Activated CD4-positive, alpha-beta T cell treated with anti-CD3 and anti-CD28 coated beads, Interleukin-2, amount 50 U/mL, for 24 hours (primary cell): ENCODE measurements at regions not wholly inside any gene's neighbourhood (a gene's known extent, or its start where the extent isn't known, plus 50 kb on each side); places are given as distances from the start of the nearest gene placed in this dataset.
"Not testable (repeated sequence)": the region's sequence is repeated elsewhere in the genome, so short reads cannot be mapped to it uniquely, and the experiment has no call there.

Source experiments
- DNase-seq, 2 donors: peaks; one replicate each; pipeline ENCODE4 v3.0.0-alpha.2; 2020; ENCODE audit warnings: low read depth in 1 of 2, low spot score in 1 of 2

DNA sequence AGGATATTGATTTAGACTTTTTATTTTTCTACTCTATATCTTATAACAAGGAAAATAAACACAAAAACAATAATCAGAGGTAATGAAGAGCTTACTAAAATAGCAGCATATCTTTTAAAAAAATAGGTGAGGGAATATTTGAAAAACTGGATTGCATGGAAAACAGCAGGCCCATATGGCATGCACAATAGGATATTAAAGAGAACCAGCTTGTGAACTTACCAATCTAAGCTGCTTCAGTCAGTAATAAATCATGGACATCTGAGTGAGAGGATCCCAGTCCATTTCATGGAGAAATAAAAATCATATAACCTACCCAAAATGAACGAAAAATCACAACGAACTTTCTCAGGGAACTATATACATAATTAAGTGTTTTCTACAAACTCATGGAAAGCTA is 634.6 kb downstream of the ADCYAP1 start:
- no peak for DNase-seq

DNA sequence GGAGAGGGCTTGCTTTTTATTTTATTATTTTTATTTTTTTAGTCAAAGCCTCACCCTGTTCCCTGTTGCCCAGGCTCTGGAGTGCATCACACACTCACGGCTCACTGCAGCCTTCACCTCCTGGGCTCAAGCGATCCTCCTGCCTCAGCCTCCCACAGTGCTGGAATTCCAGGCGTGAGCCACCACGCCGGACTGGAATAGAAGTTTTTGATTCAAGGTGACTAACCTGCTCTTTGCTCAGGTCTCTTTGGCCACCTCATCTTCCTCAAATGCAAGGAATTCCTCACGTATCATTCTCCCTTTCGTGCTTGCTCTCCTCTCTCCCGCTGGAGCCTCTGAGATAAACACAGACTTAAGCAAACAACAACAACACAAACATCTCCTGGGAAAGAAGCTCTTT is 636.8 kb downstream of the ADCYAP1 start:
- DNase-seq = no peak

DNA sequence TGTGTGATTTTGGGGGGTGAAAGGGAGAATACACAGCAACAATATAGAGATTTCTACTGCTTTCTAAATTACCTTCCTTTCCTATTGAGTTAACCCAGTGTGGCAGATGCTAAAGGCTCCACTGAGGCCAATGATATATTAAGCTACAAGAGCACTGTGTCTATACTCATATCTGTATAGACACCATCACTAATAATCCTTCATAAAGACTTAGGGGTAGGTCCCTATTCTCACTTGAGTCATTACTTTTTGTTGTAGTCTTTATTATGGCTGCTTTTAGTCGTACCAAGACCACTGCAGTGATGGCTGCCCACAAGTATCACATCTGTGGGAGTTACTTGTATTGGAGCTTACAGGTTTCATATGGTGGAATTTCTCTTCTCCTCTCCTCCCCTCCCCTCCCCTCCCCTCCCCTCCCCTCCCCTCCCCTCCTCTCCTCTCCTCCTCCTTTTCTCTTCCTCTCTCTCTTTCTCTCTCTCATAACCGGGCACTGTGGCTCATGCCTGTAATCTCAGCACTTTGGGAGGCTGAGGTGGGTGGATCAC is 637.6 kb downstream of the ADCYAP1 start:
- no peak for DNase-seq

DNA sequence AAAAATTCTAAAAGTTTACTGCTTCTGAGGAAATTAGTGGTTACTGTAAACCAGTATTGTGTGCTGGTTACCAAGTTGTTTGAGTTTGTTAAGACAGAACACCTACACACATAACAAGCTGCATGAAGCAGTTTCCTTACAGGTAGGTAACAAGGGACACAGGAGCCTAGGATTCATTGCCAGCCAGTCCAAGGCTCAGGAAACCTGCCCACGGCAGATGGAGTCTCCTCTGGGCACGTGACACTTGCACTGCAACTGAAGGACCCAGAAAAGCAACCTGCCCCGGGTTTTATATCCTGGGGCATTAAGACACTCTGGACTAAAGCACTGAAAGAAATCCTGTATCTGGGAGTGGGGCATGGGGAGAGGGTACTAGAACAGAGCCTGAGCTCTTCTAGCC is 639.3 kb downstream of the ADCYAP1 start:
- DNase-seq = no peak

DNA sequence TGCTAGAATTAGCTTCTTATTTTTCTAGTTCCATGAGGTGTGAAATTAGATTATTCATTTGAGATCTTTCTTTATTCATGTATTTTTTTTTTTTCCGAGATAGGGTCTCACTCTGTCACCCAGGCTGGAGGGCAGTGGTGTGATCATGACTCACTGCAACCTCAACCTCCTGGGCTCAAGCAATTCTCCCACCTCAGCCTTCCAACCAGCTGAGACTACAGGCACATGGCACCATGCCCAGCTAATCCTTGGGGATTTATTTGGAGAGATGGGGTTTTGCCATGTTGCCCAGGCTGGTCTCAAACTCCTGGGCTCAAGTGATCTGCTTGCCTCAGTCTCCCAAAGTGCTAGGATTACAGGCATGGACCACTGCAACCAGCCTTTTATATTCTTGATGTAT is 653.0 kb downstream of the ADCYAP1 start:
- DNase-seq = not testable (repeated sequence)

DNA sequence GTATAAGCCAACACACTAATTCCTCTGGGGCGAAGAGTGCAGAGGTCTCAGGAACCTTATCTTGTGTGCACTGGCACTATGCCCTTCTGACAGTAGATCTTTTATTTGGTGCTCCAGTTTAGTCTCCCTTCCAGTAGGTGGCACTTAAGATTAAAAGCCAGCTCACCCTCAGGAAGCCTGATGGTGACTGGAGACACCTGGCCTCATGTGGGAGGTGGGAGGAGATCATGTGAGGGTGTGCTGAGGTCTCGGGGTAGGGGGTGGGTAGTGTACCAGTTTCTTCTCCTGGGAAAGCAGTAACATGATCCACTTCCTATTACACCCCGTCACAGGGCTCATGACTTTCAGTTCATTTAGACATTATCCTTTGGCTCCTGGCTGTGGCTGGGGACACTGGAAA is 654.9 kb downstream of the ADCYAP1 start:
- no peak for DNase-seq

DNA sequence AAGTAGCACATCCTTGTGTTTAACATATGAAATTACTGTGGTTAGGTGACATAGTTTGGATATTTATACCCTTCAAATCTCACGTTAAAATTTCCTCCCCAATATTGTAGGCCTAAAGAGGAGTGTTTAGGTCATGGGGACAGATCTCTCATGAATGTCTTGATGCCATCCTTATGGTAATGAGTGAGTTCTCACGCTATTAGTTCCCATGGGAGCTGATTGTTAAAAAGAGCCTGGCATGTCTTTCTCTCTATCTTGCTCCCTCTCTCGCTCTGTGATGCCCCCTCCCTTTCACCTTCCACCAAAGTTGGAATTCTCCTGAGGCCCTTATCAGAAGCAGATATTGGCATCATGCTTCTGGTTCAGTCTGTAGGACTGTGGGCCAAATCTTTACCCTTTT is 660.1 kb downstream of the ADCYAP1 start:
- no peak for DNase-seq

DNA sequence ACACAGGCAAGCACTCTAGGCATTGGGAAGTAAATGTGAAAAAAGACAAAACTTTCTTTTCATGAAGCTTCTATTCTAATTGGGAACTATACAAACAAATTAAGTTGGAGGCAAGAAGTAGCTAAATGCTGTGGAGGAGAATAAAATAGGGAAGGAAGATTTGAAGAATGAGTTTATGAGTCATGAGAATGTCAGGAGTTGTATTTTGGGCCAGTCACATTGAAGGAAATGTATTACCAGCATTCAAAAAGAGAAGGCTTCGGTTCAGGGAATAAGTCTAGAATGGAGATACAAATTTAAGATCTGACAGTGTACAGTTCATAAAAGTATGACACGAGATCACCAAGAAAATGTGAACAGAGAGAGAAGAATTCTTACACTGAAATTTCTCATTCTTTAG is 666.5 kb downstream of the ADCYAP1 start:
- DNase-seq = no peak

DNA sequence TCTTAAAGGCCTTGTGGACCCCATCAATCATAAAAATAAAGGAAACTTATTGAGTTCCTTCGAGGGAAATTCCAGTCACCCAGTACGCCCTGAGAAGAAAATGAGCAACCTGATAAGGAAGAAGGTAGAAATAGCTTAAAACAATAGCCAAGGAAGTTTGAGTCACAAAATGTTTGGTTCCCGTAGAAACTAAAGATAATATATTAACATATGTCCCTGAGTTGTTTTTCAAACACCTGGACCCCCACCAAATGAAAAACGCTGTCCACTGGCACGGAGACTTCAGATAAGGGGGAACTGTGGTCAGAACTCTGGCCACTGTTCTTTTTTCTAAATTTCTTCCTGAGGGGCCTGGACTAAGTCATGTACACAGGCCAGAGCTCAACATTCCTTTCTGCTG is 669.1 kb downstream of the ADCYAP1 start:
- no peak for DNase-seq

DNA sequence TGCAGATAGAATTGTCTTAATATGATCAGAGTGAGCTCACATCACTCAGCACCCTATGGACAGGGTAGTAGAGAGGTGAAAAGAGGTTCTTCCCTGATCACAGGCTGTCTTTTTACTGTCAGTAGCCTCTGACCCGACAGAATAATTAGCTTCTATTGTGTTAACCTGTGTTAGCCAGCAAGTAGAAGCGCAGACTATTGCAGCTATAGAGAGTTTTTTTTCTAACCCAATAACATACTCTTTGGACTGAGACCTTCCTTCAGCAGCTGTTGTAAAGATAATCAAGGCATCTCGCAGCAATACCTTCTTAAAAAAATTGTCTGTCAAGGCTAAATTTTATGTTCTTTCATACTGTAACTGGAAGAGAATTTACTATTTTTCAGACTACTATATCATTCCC is 670.4 kb downstream of the ADCYAP1 start:
- DNase-seq = no peak

DNA sequence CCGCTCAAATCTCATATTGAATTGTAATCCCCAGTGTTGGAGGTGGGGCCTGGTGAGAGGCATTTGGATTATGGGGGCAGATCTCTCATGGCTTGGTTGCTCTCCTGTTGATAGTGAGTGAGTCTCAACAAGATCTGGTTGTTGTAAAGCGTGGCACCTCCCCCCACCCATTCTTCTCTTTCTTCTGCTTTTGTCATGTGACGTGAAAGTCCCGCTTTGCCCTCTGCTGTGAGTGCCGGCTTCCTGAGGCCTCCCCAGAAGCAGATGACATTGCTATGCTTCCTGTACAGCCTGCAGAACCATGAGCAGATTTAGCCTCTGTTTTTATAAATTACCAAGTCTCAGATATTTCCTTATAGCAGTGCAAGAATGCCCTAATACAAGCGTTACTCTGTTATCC is 673.8 kb downstream of the ADCYAP1 start:
- no peak for DNase-seq

DNA sequence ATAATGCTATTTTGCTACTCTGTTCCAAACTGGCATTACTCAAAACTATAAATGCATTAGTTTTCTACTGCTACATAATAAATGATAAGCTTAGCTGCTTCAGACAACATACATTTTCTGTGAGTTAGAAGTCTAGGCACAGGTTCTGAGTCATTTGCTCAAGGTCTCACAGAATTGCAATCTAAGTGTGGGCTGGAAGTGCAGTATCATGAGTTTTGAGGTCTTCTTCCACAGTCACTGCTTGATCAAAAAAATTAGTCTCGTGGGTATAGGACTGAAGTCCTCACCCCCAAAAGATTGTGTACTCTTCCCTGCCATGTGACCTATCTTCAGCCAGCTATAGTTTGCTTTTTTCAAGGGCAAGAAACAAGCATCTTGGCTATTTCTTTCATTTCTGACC is 676.9 kb downstream of the ADCYAP1 start:
- DNase-seq = no peak

DNA sequence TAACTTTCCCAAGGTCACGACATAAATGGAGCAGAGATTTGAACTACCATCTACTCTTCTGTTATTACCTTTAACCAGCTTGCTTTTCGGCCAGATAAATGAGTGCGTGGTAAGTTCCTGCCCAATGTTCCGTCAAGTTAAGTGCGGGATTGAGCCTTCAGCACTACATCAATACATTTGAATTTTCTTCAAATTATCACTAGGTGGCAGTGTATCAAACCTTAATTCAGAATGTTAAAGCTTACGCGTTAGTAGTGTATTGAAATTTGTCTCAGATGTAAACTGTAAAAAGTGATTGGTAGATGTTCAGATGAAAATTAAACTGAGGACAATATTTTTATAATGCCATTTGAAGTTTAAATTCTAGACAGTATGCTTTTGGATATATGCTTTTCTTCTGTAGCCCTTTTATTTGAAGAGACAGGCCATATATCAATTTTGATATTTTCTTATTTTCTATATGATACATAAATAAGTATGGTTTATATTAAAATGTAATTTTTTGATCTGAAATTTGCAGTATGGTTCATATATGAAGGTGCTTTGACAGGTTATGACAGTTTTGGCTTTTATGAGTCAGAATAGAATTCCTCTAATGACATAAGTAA is 681.3 kb downstream of the ADCYAP1 start:
- no peak for DNase-seq

DNA sequence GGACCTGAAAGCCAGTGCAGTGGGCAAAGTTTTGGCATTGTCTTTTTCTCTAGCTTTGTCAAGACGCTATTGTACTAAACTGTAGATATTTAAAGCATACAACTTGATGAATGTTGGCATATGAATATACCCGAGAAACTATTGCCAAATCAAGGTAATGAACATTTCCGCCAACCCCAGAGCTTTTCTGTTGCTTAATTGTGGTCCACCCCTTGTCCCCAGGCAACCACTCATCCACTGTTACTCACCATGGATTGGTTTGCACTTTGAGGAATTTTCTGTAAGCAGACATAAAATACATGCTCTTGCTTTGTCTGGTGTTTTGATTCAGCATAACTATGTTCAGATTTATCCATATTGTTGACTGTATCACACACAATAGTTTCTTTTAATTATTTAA is 688.4 kb downstream of the ADCYAP1 start:
- DNase-seq = no peak

DNA sequence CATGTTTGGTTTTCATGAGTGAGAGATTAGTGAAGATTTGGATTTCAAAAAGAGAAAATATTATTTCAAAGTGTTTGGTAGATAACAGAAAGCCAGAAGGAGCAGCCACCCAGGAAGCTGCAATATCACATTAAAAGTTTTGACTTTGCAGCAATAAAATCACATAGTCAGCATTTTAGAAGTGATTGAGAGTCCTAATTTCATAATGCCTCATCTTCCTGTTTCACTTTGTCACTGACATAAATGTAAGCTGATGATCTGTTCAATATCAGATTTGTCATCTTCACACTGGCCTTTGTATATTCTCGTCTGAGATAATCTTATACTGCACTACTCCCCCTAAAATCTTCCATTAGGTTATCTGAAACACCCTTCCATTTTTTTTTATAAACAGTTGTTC is 690.5 kb downstream of the ADCYAP1 start:
- no peak for DNase-seq

DNA sequence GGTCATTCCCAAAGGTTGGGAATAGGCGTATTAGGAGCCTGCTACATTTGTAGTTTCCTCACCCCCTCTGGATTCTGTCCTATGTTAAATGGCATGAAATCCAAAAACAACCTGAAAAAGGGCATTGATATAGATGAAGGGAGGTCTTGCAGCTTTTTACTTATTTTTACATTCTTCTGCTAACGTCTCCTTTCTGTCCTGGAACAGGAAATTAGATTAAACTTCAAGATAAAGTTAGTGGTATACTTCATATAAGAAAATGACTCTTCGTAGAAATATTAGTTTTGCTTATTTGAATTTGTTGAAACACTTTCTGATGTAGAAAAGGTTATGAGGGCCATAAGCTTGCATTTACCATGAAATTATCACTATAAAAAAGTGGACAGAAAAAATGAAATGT is 694.5 kb downstream of the ADCYAP1 start:
- no peak for DNase-seq

DNA sequence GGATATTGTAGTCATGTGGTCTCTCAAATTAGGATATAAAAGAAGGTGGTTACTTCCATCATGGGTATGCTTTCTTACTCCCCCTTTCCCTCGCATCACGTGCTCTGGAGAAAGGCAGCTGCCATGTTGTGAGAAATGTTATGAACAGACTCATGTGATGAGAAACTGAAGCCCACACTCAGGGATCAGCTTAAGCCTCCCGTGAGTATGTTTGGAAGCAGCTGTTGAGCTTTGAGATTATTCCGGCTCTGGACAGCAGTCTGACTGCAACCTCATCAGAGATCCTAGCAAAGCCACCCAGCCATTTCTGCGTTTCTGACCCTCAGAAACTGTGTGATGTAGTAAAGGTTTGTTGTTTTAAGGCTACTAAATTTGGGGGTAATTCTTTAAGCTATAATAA is 700.1 kb downstream of the ADCYAP1 start:
- no peak for DNase-seq

DNA sequence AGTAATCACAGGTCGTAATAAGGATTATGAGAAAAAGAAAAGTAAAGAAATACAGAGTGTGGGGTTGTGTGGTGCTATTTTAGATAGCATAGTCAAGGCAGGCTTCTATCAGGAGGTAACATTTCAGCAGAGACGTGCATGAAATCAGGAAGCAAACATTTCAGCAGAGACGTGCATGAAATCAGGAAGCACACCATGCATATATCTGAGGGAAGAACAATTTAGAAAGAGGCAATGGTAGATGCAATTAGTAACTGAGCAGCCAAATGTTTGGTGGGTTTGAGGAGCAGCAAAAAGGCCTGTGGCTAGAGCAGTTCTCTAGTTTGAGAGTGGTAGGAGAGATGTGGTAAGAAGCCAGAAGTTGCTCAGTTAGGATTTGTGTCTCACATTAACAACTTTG is 713.7 kb downstream of the ADCYAP1 start:
- DNase-seq = no peak

DNA sequence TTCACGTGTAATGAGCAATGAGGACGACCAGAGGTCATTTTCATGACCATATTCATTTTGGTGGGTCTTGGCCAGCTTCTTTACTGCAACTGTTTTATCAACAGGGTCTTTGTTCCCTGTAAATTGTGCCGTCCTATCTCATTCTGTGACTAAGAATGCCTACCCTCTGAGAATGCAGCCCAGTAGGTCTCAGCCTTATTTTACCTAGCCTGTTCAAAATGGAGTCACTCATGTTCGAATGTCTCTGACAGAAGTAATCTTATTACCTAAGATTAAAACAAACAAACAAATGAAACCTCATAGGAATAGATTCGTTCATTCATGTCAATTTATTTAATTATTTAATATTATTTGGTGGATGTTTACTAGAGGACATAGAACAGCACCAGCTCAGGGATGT is 714.8 kb downstream of the ADCYAP1 start:
- DNase-seq = no peak

DNA sequence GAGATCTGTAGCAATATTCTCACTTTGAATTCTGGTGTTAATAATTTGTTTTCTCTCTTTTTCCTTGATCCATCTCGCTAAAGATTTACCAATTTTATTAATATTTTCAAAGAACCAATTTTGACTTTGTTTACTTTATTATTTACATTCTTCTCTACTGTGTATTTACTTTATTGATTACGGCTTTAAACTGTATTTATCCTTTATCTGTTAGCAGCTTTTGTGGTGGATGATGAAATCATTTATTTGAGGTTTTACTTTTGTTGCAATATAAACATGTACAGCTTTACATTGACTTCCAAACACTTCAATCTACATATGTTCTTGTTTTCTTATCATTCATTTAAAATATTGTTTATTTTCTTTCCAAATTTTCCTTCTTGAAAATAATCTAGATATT is 719.9 kb downstream of the ADCYAP1 start:
- no peak for DNase-seq

DNA sequence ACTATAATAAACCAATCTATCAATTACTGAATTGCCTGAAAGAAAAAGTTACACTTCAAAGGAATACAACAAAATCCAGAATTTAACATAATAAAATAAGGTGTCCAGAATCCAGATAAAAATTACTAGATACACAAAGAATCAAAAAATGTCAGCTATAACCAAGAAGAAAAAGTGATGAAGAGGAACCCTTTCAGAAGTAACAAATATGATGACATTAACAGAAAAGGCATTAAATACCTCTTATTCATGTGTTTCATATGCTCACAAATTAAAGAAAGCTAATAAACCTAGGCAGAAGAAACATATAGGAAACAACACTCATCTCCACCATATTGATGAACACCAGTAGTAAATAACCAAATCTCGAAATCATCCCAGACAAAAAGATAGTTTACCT is 722.8 kb downstream of the ADCYAP1 start:
- DNase-seq = no peak

DNA sequence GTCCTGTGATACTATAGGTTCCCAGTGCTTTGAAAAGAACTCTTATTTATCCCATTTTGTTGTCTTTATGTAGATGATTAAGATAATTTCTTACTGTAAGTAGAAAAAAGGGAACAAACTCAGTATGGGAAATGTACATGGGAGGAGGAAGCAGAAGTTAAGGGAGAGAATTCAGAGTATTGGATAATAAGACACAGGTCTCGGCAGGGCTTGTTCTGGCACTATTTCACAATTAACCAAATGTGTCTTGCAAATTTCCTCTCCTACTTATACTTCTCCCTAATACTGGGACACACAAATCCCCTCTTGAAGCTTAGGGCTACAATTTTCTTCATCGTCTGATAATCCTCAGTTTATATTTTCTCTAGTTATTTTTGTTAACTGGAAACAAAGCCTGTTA is 744.0 kb downstream of the ADCYAP1 start:
- no peak for DNase-seq

DNA sequence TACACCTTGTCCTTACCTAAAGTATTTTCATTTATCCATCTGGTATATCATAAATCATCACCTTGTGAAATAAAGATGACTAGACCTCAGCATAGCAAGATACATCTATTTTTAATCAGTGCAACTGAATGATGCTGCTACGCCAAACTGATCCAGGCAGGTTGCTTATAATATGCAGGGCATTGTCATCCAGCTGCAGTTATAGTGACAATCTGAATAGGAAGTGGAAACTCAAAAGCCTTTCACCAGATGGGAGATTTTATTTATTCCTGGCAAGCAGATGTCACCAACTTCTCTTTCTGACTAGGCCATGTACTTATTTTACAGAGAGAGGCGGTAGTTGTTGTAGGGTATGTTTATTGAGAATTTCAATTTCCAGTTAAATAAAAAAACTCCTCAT is 747.3 kb downstream of the ADCYAP1 start:
- DNase-seq = no peak

DNA sequence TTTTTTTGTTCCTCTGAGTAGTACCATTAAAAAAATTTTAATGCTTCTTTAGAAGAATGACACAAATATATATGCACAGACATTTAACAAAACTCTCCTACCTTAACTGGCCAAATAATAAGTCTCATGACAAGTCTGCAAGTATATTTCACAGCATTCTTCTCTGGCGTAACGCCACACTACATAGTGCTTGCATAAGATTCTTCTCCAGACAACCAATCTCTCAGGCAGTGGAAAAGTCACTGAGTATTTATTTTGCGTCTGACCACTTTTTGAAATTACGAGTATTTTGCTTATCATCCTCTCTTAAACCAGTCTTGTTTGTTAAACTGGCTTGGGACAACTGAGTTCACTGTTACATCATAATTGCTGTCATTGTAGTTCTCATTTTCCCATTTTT is 749.2 kb downstream of the ADCYAP1 start:
- no peak for DNase-seq
